H1 (cell line): ENCODE measurements at regions not wholly inside any gene's neighbourhood (a gene's known extent, or its start where the extent isn't known, plus 50 kb on each side); places are given as distances from the start of the nearest gene placed in this dataset.
"Not testable (repeated sequence)": the region's sequence is repeated elsewhere in the genome, so short reads cannot be mapped to it uniquely, and the experiment has no call there.

Experiments
- CTCF ChIA-PET: fragments of 300-600 bp; sonication (Branson Sonifier 250); formaldehyde crosslinking; loops from one replicate; lab custom pipeline; 2021; ENCODE audit not compliant: partially characterized antibody; lab: Charles Lee
- POLR2A ChIA-PET: fragments of 300-600 bp; sonication (Branson Sonifier 250); formaldehyde crosslinking; loops from one replicate; lab custom pipeline; 2021; ENCODE audit warnings: inconsistent platforms; ENCODE audit not compliant: partially characterized antibody; lab: Charles Lee
- DNase-seq, 2 experiments: peaks; one replicate each; pipeline versions ENCODE4 v3.0.0 to v3.0.0-alpha.2; 2010 to 2022; ENCODE audit warnings: low spot score in 2 of 2, low read depth in 1 of 2, mixed read lengths in 1 of 2
- FAIRE-seq: peaks from 2 replicates; lab custom pipeline; 2011; peaks lifted over from hg19 to GRCh38; lab: Jason Lieb, UNC
- H2AFZ ChIP-seq: 2 replicates; pipeline ENCODE4 v1.8.1; 2012; ENCODE audit warnings: low read length, inconsistent platforms
- H2AK5ac ChIP-seq: 2 replicates; pipeline ENCODE4 v1.6.1; 2013; ENCODE audit warnings: low read depth, low read length
- H2BK120ac ChIP-seq: replicated peaks from 2 replicates; pipeline ENCODE3; 2013; ENCODE audit warnings: low read depth, low read length, inconsistent platforms
- H2BK12ac ChIP-seq: 2 replicates; pipeline ENCODE4 v1.6.1; 2013; ENCODE audit warnings: low read depth, low read length
- H2BK15ac ChIP-seq: 2 replicates; pipeline ENCODE4 v1.6.1; 2013; ENCODE audit warnings: low read length
- H2BK20ac ChIP-seq: 2 replicates; pipeline ENCODE4 v1.6.1; 2013; ENCODE audit warnings: low read length
- H2BK5ac ChIP-seq: 2 replicates; pipeline ENCODE4 v1.6.1; 2013; ENCODE audit warnings: low read depth, low read length
- H3K14ac ChIP-seq: 2 replicates; pipeline ENCODE4 v1.6.1; 2013; ENCODE audit warnings: inconsistent platforms; ENCODE audit not compliant: insufficient read length
- H3K18ac ChIP-seq: 2 replicates; pipeline ENCODE4 v1.6.1; 2013; ENCODE audit warnings: low read length; ENCODE audit errors: extremely low read depth
- H3K23ac ChIP-seq: 2 replicates; pipeline ENCODE4 v1.6.1; 2013; ENCODE audit warnings: inconsistent platforms; ENCODE audit not compliant: insufficient read length
- H3K23me2 ChIP-seq: 2 replicates; pipeline ENCODE4 v1.6.1; 2013; ENCODE audit warnings: low read depth, low read length
- H3K27ac ChIP-seq: 2 replicates; pipeline ENCODE4 v1.6.1; 2011; ENCODE audit warnings: low read depth, low read length, inconsistent platforms
- H3K27me3 ChIP-seq, 4 experiments: replicated peaks in 1 of 4; 1 replicate in 1 of 4; 2 replicates in 3 of 4; pipeline versions ENCODE4 v1.6.1 to v1.8.1; 2011 to 2013; ENCODE audit warnings: low read length in 3 of 4, mild to moderate bottlenecking in 3 of 4, inconsistent platforms in 2 of 4, mixed read lengths in 2 of 4, moderate library complexity in 1 of 4; ENCODE audit not compliant: control insufficient read depth in 3 of 4, insufficient read depth in 3 of 4; ENCODE audit errors: extremely low read depth in 1 of 4
- H3K36me3 ChIP-seq, 4 experiments: 2 replicates each; pipeline versions ENCODE4 v1.6.1 to v1.8.1; 2011 to 2013; ENCODE audit warnings: mild to moderate bottlenecking in 4 of 4, low read length in 3 of 4, moderate library complexity in 2 of 4, control low read depth in 1 of 4, inconsistent platforms in 1 of 4; ENCODE audit not compliant: insufficient read depth in 4 of 4, control insufficient read depth in 2 of 4
- H3K4ac ChIP-seq: replicated peaks from 2 replicates; pipeline ENCODE3; 2013; ENCODE audit warnings: low read length, low read depth, mixed read lengths, inconsistent platforms; ENCODE audit not compliant: insufficient read length
- H3K4me1 ChIP-seq, 4 experiments: replicated peaks in 1 of 4; 1 replicate in 1 of 4; 2 replicates in 3 of 4; pipeline versions ENCODE4 v1.6.1 to v1.8.1; 2011 to 2013; ENCODE audit warnings: low read length in 3 of 4, inconsistent platforms in 2 of 4, mixed read lengths in 1 of 4; ENCODE audit not compliant: insufficient read depth in 4 of 4, control insufficient read depth in 3 of 4
- H3K4me2 ChIP-seq, 2 experiments: 2 replicates each; pipeline versions ENCODE4 v1.6.1 to v1.8.1; 2011 to 2013; ENCODE audit warnings: low read depth in 2 of 2, low read length in 2 of 2, control low read depth in 1 of 2, inconsistent platforms in 1 of 2, mild to moderate bottlenecking in 1 of 2; ENCODE audit not compliant: insufficient read depth in 1 of 2
- H3K4me3 ChIP-seq, 4 experiments: fragments of 200-600, 300-600 bp in 1 of 4; sonication (generic), shearing (Covaris generic), sonication (Bioruptor Twin) in 1 of 4; 2 replicates each; pipeline versions ENCODE4 v1.5.1 to v1.8.1; 2011 to 2016; ENCODE audit warnings: low read length in 4 of 4, low read depth in 3 of 4, control low read depth in 2 of 4, inconsistent platforms in 2 of 4, mild to moderate bottlenecking in 2 of 4, mixed read lengths in 1 of 4, moderate library complexity in 1 of 4; ENCODE audit not compliant: insufficient read depth in 2 of 4; ENCODE audit errors: extremely low read depth in 1 of 4
- H3K56ac ChIP-seq: replicated peaks from 2 replicates; pipeline ENCODE3; 2013; ENCODE audit warnings: low read depth, mild to moderate bottlenecking, mixed read lengths, low read length, inconsistent platforms; ENCODE audit not compliant: insufficient read length
- H3K79me1 ChIP-seq: 2 replicates; pipeline ENCODE4 v1.6.1; 2013; ENCODE audit warnings: low read depth, low read length, control low read depth
- H3K79me2 ChIP-seq, 2 experiments: 2 replicates each; pipeline versions ENCODE4 v1.6.1 to v1.8.1; 2012 to 2013; ENCODE audit warnings: low read length in 2 of 2, mild to moderate bottlenecking in 2 of 2, inconsistent platforms in 1 of 2; ENCODE audit not compliant: insufficient read depth in 2 of 2, control insufficient read depth in 1 of 2
- H3K9ac ChIP-seq, 4 experiments: replicated peaks in 1 of 4; 1 replicate in 1 of 4; 2 replicates in 3 of 4; pipeline versions ENCODE4 v1.6.1 to v1.8.1; 2011 to 2013; ENCODE audit warnings: low read depth in 3 of 4, low read length in 3 of 4, control low read depth in 2 of 4, mild to moderate bottlenecking in 2 of 4, moderate library complexity in 2 of 4, inconsistent platforms in 1 of 4; ENCODE audit errors: extremely low read depth in 1 of 4
- H3K9me3 ChIP-seq, 2 experiments: 2 replicates each; pipeline versions ENCODE4 v1.6.1 to v1.8.1; 2012 to 2013; ENCODE audit warnings: mild to moderate bottlenecking in 2 of 2, moderate library complexity in 2 of 2, control low read depth in 1 of 2, inconsistent platforms in 1 of 2, low read depth in 1 of 2, low read length in 1 of 2, mixed read lengths in 1 of 2; ENCODE audit not compliant: insufficient read depth in 2 of 2
- H4K20me1 ChIP-seq, 2 experiments: replicated peaks in 1 of 2; 2 replicates each; pipeline versions ENCODE3 to v1.8.1; 2011 to 2013; ENCODE audit warnings: inconsistent platforms in 2 of 2, low read length in 2 of 2, mild to moderate bottlenecking in 1 of 2; ENCODE audit not compliant: insufficient read depth in 2 of 2, control insufficient read depth in 1 of 2
- H4K5ac ChIP-seq: 2 replicates; pipeline ENCODE4 v1.6.1; 2013; ENCODE audit warnings: low read length, low read depth, mixed read lengths, inconsistent platforms; ENCODE audit not compliant: insufficient read length
- H4K8ac ChIP-seq: 2 replicates; pipeline ENCODE4 v1.8.0; 2013; ENCODE audit warnings: mild to moderate bottlenecking, moderate library complexity, low read length, inconsistent platforms; ENCODE audit not compliant: insufficient read depth; ENCODE audit errors: extremely low read depth
- H4K91ac ChIP-seq: replicated peaks from 2 replicates; pipeline ENCODE3; 2013; ENCODE audit warnings: low read length, mixed read lengths, inconsistent platforms; ENCODE audit not compliant: insufficient read length
- WGBS, 2 experiments: shearing (Covaris generic) in 1 of 2; methylation state at CpG; one replicate each; pipeline versions ENCODE4 v1.1.6 to v1.1.7; 2013 to 2015; ENCODE audit warnings: low lambda C conversion rate in 2 of 2, mixed read lengths in 2 of 2, inconsistent platforms in 1 of 2, low coverage in 1 of 2, missing lambda C conversion rate in 1 of 2; ENCODE audit not compliant: insufficient replicate concordance in 2 of 2, insufficient coverage in 1 of 2, insufficient read length in 1 of 2; ENCODE audit errors: extremely low coverage in 1 of 2, missing lambda C conversion rate in 1 of 2; 5-methylcytosine and 5-hydroxymethylcytosine counted together

GRCh38 chr2:226280136-226280535 is 519.5 kb downstream of the IRS1 start:
- H3K79me1 ChIP-seq, H3K4me2 ChIP-seq, H4K91ac ChIP-seq: not testable (repeated sequence)

More at GRCh38 chr2:226280136-226280535, 519.5 kb downstream of the IRS1 start:
- H3K4ac ChIP-seq, H3K9ac ChIP-seq, H4K8ac ChIP-seq, H2BK15ac ChIP-seq, H3K9me3 ChIP-seq, H3K18ac ChIP-seq, H3K36me3 ChIP-seq, H3K27me3 ChIP-seq, POLR2A ChIA-PET, H3K4me1 ChIP-seq, CTCF ChIA-PET, H3K4me3 ChIP-seq, H3K79me2 ChIP-seq, FAIRE-seq, H2BK5ac ChIP-seq, H2BK12ac ChIP-seq, H3K14ac ChIP-seq, H2AK5ac ChIP-seq, H2AFZ ChIP-seq, DNase-seq, H2BK20ac ChIP-seq, H4K20me1 ChIP-seq, H3K23me2 ChIP-seq, H3K56ac ChIP-seq, H2BK120ac ChIP-seq, H4K5ac ChIP-seq, H3K27ac ChIP-seq, H3K23ac ChIP-seq: not testable (repeated sequence)
- 85% methylated on average over 2 of the region's 2 CpGs; no CpG with 5 or more reads in 1 of the 2 experiments for WGBS, 2 experiments
